ENCODE measurements at regions not wholly inside any gene's neighbourhood (a gene's known extent, or its start where the extent isn't known, plus 50 kb on each side); places are given as distances from the start of the nearest gene placed in this dataset.

DNA sequence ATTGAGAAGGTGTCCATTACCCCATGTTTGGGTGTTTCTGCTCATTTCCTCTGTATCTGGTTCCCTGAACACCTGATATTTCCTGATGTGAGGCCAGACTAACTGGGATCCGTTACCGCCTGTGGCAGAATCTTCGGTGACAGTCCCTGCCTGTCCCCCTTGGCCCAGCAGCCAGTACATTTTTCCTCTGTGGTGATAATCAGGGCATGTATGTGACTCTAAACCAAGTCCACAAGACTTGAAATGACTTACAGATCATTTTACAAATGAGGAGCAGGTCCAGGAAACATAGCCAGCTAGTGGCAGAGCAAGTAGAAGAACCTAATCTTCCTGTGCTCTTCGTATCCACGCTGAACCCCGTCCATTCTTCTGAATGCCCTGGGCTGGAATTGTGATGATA, 143.5 kb upstream of the IPO9 start:
- Histone ChIP-seq H3K9ac (no peak overlapping the region), H3K79me2 (ENCODE audit: insufficient read depth, low read depth) (no peaks in the 10 kb centered on the region), H3K36me3 (ENCODE audit: insufficient read depth) (no peaks in the 10 kb centered on the region), H2AFZ (ENCODE audit: low read depth) (no peak overlapping the region), H3K4me1 (ENCODE audit: low read depth, poor library complexity, severe bottlenecking) (peaks cover 19% of the 10 kb centered on the region), H3K4me3 (IDR thresholded peaks at IDR 0.05; ENCODE audit: insufficient read depth, low read depth, low read length) (no peak overlapping the region), H3K4me2 (no peak overlapping the region), H3K27ac (no peak overlapping the region), H4K20me1 (ENCODE audit: insufficient read depth) (no peaks in the 10 kb centered on the region), H3K27me3 (ENCODE audit: insufficient read depth, low read depth) (no peaks in the 10 kb centered on the region)
- TF ChIP-seq, protein P1, sequence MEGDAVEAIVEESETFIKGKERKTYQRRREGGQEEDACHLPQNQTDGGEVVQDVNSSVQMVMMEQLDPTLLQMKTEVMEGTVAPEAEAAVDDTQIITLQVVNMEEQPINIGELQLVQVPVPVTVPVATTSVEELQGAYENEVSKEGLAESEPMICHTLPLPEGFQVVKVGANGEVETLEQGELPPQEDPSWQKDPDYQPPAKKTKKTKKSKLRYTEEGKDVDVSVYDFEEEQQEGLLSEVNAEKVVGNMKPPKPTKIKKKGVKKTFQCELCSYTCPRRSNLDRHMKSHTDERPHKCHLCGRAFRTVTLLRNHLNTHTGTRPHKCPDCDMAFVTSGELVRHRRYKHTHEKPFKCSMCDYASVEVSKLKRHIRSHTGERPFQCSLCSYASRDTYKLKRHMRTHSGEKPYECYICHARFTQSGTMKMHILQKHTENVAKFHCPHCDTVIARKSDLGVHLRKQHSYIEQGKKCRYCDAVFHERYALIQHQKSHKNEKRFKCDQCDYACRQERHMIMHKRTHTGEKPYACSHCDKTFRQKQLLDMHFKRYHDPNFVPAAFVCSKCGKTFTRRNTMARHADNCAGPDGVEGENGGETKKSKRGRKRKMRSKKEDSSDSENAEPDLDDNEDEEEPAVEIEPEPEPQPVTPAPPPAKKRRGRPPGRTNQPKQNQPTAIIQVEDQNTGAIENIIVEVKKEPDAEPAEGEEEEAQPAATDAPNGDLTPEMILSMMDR (conservative IDR thresholded peaks at IDR 0.05; ENCODE audit: low read depth, low read length): no peak

DNA sequence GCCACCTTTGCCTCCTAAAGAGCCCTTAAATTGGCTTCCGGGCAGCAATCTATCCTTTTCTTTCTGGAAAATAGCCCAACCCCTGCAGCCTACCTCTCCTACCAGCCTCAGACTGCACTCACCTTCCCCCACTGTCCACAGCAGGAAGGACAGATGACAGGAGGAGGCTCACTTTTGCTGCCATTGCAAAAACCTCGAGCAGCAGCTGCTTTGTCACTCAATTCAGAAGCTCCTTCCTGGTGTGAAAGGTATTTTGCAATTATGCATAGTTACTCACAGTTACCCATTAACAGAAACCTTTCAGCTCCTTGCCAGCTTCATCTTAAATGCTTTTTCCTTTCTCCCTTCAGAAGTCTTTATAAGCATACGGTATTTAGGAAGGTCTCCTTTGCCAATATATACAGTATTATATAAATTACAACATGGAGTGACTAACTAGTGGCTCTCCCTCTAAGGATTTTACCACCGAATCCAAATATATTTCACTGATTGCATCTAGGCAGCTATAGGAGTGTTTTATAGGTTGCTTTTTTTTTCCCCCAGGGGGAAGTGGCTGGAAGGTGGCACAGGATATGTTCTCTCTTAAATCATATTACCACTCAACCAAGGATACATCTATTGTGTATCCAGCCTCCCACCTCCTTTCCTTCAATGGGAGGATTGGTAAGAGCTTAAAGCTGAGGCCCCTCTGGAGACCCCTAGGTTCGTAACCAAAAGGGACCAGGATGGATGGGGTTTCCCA, 142.1 kb upstream of the IPO9 start:
- peak overlapping the region; percentile 9; the same call in 1 of the 2 replicates for H3K27ac ChIP-seq

DNA sequence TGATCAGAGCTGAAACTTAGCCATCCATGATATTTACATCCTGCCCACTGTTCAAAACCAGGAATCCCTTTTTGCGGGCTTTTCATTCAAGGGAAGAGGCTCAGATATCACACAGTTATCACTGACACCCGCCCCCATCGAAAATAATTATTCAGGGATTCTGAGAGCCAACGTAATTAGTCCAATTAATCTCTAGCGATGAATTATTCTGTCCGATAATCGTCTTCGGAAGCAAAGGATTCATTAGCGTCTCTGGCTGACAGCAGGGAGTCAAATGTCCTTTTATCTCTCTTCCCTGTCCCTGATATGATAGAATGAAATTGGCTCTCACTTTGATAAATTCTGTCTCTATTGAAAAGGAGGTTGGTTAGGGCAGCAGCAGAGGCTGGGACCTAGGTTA, 140.4 kb upstream of the IPO9 start:
- no peaks in the 10 kb centered on the region for H3K79me2 ChIP-seq (ENCODE audit: insufficient read depth, low read depth)

More for the DNA sequence above, 142.1 kb upstream of the IPO9 start:
- Histone ChIP-seq H3K27me3 (ENCODE audit: insufficient read depth, low read depth) (no peaks in the 10 kb centered on the region), H3K79me2 (ENCODE audit: insufficient read depth, low read depth) (no peaks in the 10 kb centered on the region), H3K9ac (no peak overlapping the region; the same call in 1 of the 2 replicates), H3K36me3 (ENCODE audit: insufficient read depth) (no peaks in the 10 kb centered on the region), H3K4me1 (ENCODE audit: low read depth, poor library complexity, severe bottlenecking) (peaks cover 19% of the 10 kb centered on the region), H4K20me1 (ENCODE audit: insufficient read depth) (no peaks in the 10 kb centered on the region), H3K4me2 (peak overlapping the region; percentile 44), H2AFZ (ENCODE audit: low read depth) (peak overlapping the region; percentile 24), H3K4me3 (IDR thresholded peaks at IDR 0.05; ENCODE audit: insufficient read depth, low read depth, low read length) (no peak overlapping the region)
- TF ChIP-seq, protein P1 (conservative IDR thresholded peaks at IDR 0.05; ENCODE audit: low read depth, low read length): no peak

DNA sequence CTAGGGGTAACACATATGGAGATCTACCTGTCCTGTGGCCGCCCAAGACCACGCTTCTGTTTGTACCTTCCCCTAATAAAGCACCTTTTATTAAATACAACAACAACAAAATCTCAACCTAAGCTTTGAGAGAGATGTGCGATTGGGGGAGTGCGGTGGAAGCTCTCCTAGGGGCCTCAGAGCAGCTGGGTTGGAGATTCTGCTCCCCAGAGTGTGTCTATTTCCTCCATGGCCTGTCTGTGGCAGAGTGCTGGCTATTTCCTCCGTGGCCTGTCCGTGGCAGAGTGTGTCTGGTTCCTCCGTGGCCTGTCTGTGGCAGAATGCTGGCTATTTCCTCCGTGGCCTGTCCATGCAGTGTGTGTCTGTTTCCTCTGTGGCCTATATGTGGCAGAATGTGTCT, 139.3 kb upstream of the IPO9 start:
- no peaks in the 10 kb centered on the region for H3K27me3 ChIP-seq (ENCODE audit: insufficient read depth, low read depth)
- H2AFZ ChIP-seq (ENCODE audit: low read depth): no peak overlapping the region
- TF ChIP-seq, protein P1 (conservative IDR thresholded peaks at IDR 0.05; ENCODE audit: low read depth, low read length): no peak
- no peak overlapping the region for H3K9ac ChIP-seq
- H3K4me2 ChIP-seq: no peak overlapping the region
- H3K4me1 ChIP-seq (ENCODE audit: low read depth, poor library complexity, severe bottlenecking): peaks cover 19% of the 10 kb centered on the region
- no peaks in the 10 kb centered on the region for H3K36me3 ChIP-seq (ENCODE audit: insufficient read depth)
- no peak overlapping the region for H3K4me3 ChIP-seq (IDR thresholded peaks at IDR 0.05; ENCODE audit: insufficient read depth, low read depth, low read length)
- no peaks in the 10 kb centered on the region for H4K20me1 ChIP-seq (ENCODE audit: insufficient read depth)
- H3K79me2 ChIP-seq (ENCODE audit: insufficient read depth, low read depth): no peaks in the 10 kb centered on the region
- no peak overlapping the region for H3K27ac ChIP-seq

More for the DNA sequence above, 140.4 kb upstream of the IPO9 start:
- H3K4me1 ChIP-seq (ENCODE audit: low read depth, poor library complexity, severe bottlenecking): peaks cover 19% of the 10 kb centered on the region
- H2AFZ ChIP-seq (ENCODE audit: low read depth): no peak overlapping the region
- no peak overlapping the region for H3K27ac ChIP-seq
- H3K36me3 ChIP-seq (ENCODE audit: insufficient read depth): no peaks in the 10 kb centered on the region
- H3K4me2 ChIP-seq: no peak overlapping the region
- TF ChIP-seq, protein P1 (conservative IDR thresholded peaks at IDR 0.05; ENCODE audit: low read depth, low read length): no peak
- no peaks in the 10 kb centered on the region for H3K27me3 ChIP-seq (ENCODE audit: insufficient read depth, low read depth)
- H3K4me3 ChIP-seq (IDR thresholded peaks at IDR 0.05; ENCODE audit: insufficient read depth, low read depth, low read length): no peak overlapping the region
- no peak overlapping the region for H3K9ac ChIP-seq
- no peaks in the 10 kb centered on the region for H4K20me1 ChIP-seq (ENCODE audit: insufficient read depth)
